CD14-positive monocyte (primary cell): ENCODE measurements at regions not wholly inside any gene's neighbourhood (a gene's known extent, or its start where the extent isn't known, plus 50 kb on each side); places are given as distances from the start of the nearest gene placed in this dataset.

ENCODE experiments used
- DNase-seq, 3 donors: peaks; one replicate each; pipeline ENCODE4 v3.0.0-alpha.2; 2011 to 2022
- H2AFZ ChIP-seq: 2 replicates; pipeline ENCODE4 v1.6.0; 2012; ENCODE audit warnings: mild to moderate bottlenecking, low read depth, low read length, inconsistent platforms; ENCODE audit not compliant: insufficient read depth, poor library complexity, severe bottlenecking
- H3K27ac ChIP-seq, 2 donors: 1 replicate in 1 of 2; 2 replicates in 1 of 2; pipeline ENCODE4 v1.5.1; 2012 to 2013; ENCODE audit warnings: low read length in 2 of 2, control low read depth in 1 of 2, inconsistent platforms in 1 of 2, low read depth in 1 of 2, mild to moderate bottlenecking in 1 of 2
- H3K27me3 ChIP-seq, 2 donors: one replicate each; pipeline versions ENCODE4 v1.6.0 to v1.6.1; 2011 to 2013; ENCODE audit warnings: low read length in 2 of 2; ENCODE audit not compliant: control insufficient read depth in 2 of 2, insufficient read depth in 2 of 2
- H3K36me3 ChIP-seq, 2 donors: replicated peaks in 1 of 2; 1 replicate in 1 of 2; 2 replicates in 1 of 2; pipeline versions ENCODE4 v1.5.1 to v1.6.1; 2012 to 2013; ENCODE audit warnings: low read length in 2 of 2, control low read depth in 1 of 2, inconsistent platforms in 1 of 2, mild to moderate bottlenecking in 1 of 2; ENCODE audit not compliant: insufficient read depth in 2 of 2, control insufficient read depth in 1 of 2
- H3K4me1 ChIP-seq, 2 donors: 1 replicate in 1 of 2; 2 replicates in 1 of 2; pipeline versions ENCODE4 v1.5.1 to v1.6.1; 2012 to 2013; ENCODE audit warnings: low read length in 2 of 2, control low read depth in 1 of 2, inconsistent platforms in 1 of 2, mild to moderate bottlenecking in 1 of 2, moderate library complexity in 1 of 2; ENCODE audit not compliant: insufficient read depth in 2 of 2, control insufficient read depth in 1 of 2
- H3K4me2 ChIP-seq: replicated peaks from 2 replicates; pipeline ENCODE3; 2012; ENCODE audit warnings: low read length, moderate library complexity, mild to moderate bottlenecking; ENCODE audit not compliant: poor library complexity, severe bottlenecking; ENCODE audit errors: extremely low read depth
- H3K4me3 ChIP-seq, 3 experiments: fragments of 200-600 bp in 1 of 3; sonication (generic) in 1 of 3; replicated peaks in 1 of 3; 1 replicate in 2 of 3; 2 replicates in 1 of 3; pipeline ENCODE4 v1.5.1; 2011 to 2013; ENCODE audit warnings: low read length in 3 of 3, mild to moderate bottlenecking in 3 of 3, control low read depth in 2 of 3, low read depth in 2 of 3, inconsistent platforms in 1 of 3, moderate library complexity in 1 of 3
- H3K79me2 ChIP-seq: 2 replicates; pipeline ENCODE4 v1.6.0; 2012; ENCODE audit warnings: mild to moderate bottlenecking, control low read depth, inconsistent platforms, low read length, moderate library complexity; ENCODE audit not compliant: insufficient read depth
- H3K9ac ChIP-seq: 2 replicates; pipeline ENCODE4 v1.6.0; 2017; ENCODE audit warnings: low read length, mild to moderate bottlenecking; ENCODE audit not compliant: insufficient read depth, poor library complexity, severe bottlenecking
- H3K9me3 ChIP-seq, 2 donors: replicated peaks in 1 of 2; 1 replicate in 1 of 2; 2 replicates in 1 of 2; pipeline versions ENCODE4 v1.5.1 to v1.6.1; 2012 to 2013; ENCODE audit warnings: low read length in 2 of 2, control low read depth in 1 of 2; ENCODE audit not compliant: control insufficient read depth in 1 of 2, insufficient read depth in 1 of 2
- H4K20me1 ChIP-seq: 2 replicates; pipeline ENCODE4 v1.6.0; 2012; ENCODE audit warnings: mild to moderate bottlenecking, low read length, control low read depth, moderate library complexity; ENCODE audit not compliant: insufficient read depth
- H3K27ac Mint-ChIP-seq, 7 donors: one replicate each; pipeline ENCODE4 v1.8.0; 2020; ENCODE audit warnings: mild to moderate bottlenecking in 7 of 7, mixed read lengths in 7 of 7, moderate library complexity in 6 of 7, inconsistent platforms in 2 of 7
- H3K27me3 Mint-ChIP-seq, 3 donors: one replicate each; pipeline ENCODE4 v1.8.0; 2021 to 2022; ENCODE audit warnings: low read depth in 3 of 3, mild to moderate bottlenecking in 3 of 3, mixed read lengths in 3 of 3, moderate library complexity in 3 of 3, inconsistent platforms in 1 of 3
- H3K36me3 Mint-ChIP-seq, 2 donors: one replicate each; pipeline ENCODE4 v1.8.0; 2020; ENCODE audit warnings: mixed read lengths in 2 of 2, inconsistent platforms in 1 of 2, mild to moderate bottlenecking in 1 of 2
- H3K4me1 Mint-ChIP-seq: one replicate; pipeline ENCODE4 v1.8.0; 2020; ENCODE audit warnings: mild to moderate bottlenecking, mixed read lengths
- H3K4me3 Mint-ChIP-seq, 2 donors: one replicate each; pipeline ENCODE4 v1.8.0; 2020; ENCODE audit warnings: mild to moderate bottlenecking in 2 of 2, mixed read lengths in 2 of 2, moderate library complexity in 1 of 2
- H3K9me3 Mint-ChIP-seq, 7 donors: one replicate each; pipeline ENCODE4 v1.8.0; 2020 to 2022; ENCODE audit warnings: mixed read lengths in 7 of 7, mild to moderate bottlenecking in 6 of 7, moderate library complexity in 6 of 7, inconsistent platforms in 2 of 7
- WGBS: methylation state at CpG from one replicate; pipeline ENCODE4 v1.1.5; 2013; ENCODE audit warnings: missing lambda C conversion rate; ENCODE audit not compliant: insufficient coverage; 5-methylcytosine and 5-hydroxymethylcytosine counted together
- intact Hi-C, 2 donors: fragments of 100-400 bp; cut with micrococcal nuclease; formaldehyde crosslinking; loops; one replicate each; pipeline versions ENCODE4 v1.15.0 to v1.15.1; 2023
- TF ChIP-seq, protein P1 (sequence below): fragments of 200-600 bp; IDR thresholded peaks from one replicate; pipeline ENCODE4 v1.8.0; 2022; ENCODE audit warnings: antibody characterized with exemption, mild to moderate bottlenecking

DNA sequence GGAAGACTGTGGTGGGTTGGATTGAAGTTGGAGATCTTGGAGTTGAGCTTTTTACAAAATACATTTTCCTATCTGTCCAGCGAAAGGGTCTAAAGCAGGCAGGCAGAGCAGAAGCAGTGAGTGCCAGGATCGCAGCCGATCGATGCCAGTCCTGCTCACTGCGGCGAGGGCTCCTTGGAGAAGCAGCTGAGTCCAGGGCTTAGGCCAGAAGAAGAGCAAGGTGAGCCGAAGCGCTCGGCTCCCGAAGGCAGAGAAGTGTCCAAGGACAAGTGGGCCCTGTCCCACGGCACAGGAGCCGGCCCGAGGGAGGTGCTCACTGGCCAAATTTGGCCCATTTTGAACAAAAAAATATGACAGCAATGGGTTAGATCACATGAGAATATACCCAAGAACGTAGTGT is 637.8 kb downstream of the BRD1 start:
- H3K9me3 ChIP-seq = no peaks in the 10 kb centered on the region
- H3K36me3 Mint-ChIP-seq = no peaks in the 10 kb centered on the region
- no peak overlapping the region for H2AFZ ChIP-seq
- no peaks in the 10 kb centered on the region for H3K4me1 Mint-ChIP-seq
- 94% methylated on average over 13 of the region's 14 CpGs for WGBS
- H3K4me1 ChIP-seq = no peaks in the 10 kb centered on the region
- no peaks in the 10 kb centered on the region for H4K20me1 ChIP-seq
- TF ChIP-seq, protein P1, sequence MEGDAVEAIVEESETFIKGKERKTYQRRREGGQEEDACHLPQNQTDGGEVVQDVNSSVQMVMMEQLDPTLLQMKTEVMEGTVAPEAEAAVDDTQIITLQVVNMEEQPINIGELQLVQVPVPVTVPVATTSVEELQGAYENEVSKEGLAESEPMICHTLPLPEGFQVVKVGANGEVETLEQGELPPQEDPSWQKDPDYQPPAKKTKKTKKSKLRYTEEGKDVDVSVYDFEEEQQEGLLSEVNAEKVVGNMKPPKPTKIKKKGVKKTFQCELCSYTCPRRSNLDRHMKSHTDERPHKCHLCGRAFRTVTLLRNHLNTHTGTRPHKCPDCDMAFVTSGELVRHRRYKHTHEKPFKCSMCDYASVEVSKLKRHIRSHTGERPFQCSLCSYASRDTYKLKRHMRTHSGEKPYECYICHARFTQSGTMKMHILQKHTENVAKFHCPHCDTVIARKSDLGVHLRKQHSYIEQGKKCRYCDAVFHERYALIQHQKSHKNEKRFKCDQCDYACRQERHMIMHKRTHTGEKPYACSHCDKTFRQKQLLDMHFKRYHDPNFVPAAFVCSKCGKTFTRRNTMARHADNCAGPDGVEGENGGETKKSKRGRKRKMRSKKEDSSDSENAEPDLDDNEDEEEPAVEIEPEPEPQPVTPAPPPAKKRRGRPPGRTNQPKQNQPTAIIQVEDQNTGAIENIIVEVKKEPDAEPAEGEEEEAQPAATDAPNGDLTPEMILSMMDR = no peak
- H3K4me2 ChIP-seq = no peak overlapping the region
- peaks cover 0 to 11% (median 2%) of the 10 kb centered on the region in 3 donors for H3K27me3 Mint-ChIP-seq
- no peak for DNase-seq
- no peaks in the 10 kb centered on the region for H3K27me3 ChIP-seq
- no peak overlapping the region for H3K4me3 ChIP-seq
- peaks cover 0 to 7% (median 6%) of the 10 kb centered on the region in 7 donors for H3K9me3 Mint-ChIP-seq
- intact Hi-C loops = no loop called here
- no peaks in the 10 kb centered on the region for H3K36me3 ChIP-seq
- H3K9ac ChIP-seq = no peak overlapping the region
- H3K4me3 Mint-ChIP-seq = no peak overlapping the region
- H3K27ac ChIP-seq = no peak overlapping the region
- H3K79me2 ChIP-seq = no peaks in the 10 kb centered on the region
- no peak overlapping the region for H3K27ac Mint-ChIP-seq

DNA sequence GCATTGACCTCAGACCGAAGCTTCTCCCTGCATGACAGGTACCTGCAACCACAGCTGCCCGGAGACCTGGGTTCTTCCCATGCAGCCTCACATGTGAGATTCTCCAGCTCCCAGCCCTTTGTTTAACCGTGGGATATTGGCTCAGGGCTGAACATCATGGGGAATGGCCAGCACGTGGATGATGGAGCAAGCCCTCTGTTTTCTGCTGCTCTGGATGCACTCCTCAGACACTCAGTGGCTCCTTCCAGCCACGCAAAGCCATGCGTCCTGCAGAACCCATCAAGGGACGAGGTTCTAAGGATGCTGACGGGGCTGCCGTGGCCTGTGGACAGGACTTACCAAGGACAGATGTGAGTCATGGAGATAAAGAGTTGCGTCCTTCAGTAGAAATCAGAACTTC is 639.1 kb downstream of the BRD1 start:
- Mint-ChIP-seq H3K4me1 (no peaks in the 10 kb centered on the region), H3K9me3 (peaks cover 0 to 7% (median 6%) of the 10 kb centered on the region in 7 donors), H3K4me3 (no peak overlapping the region), H3K36me3 (no peaks in the 10 kb centered on the region), H3K27ac (no peak overlapping the region), H3K27me3 (peaks cover 0 to 11% (median 2%) of the 10 kb centered on the region in 3 donors)
- Histone ChIP-seq H4K20me1 (no peaks in the 10 kb centered on the region), H3K4me3 (no peak overlapping the region), H2AFZ (no peak overlapping the region), H3K36me3 (no peaks in the 10 kb centered on the region), H3K9me3 (no peaks in the 10 kb centered on the region), H3K27ac (no peak overlapping the region), H3K9ac (no peak overlapping the region), H3K4me1 (no peaks in the 10 kb centered on the region), H3K4me2 (no peak overlapping the region), H3K27me3 (no peaks in the 10 kb centered on the region), H3K79me2 (no peaks in the 10 kb centered on the region)
- TF ChIP-seq, protein P1 = no peak
- DNase-seq = no peak
- 92% methylated on average over 10 of the region's 10 CpGs for WGBS
- intact Hi-C loops = no loop called here
